Breast epithelium (tissue), 4 donors: ENCODE measurements at regions not wholly inside any gene's neighbourhood (a gene's known extent, or its start where the extent isn't known, plus 50 kb on each side); places are given as distances from the start of the nearest gene placed in this dataset.
A peak's percentile ranks its signal among the peaks of the same experiment; 100 is the strongest.

ENCODE experiments used
- DNase-seq, 2 donors: peaks; one replicate each; pipeline ENCODE4 v3.0.0-alpha.2; 2019; ENCODE audit warnings: low spot score in 2 of 2
- H3K27ac ChIP-seq, 2 donors: fragments of 200-600 bp; sonication (generic) in 1 of 2; one replicate each; pipeline ENCODE4 v1.5.1; 2016 to 2019; ENCODE audit warnings: mild to moderate bottlenecking in 1 of 2
- H3K27me3 ChIP-seq, 2 donors: fragments of 200-600 bp; sonication (generic) in 1 of 2; one replicate each; pipeline versions ENCODE4 v1.5.1 to v1.6.0; 2017 to 2019; ENCODE audit warnings: control low read depth in 1 of 2, mild to moderate bottlenecking in 1 of 2
- H3K36me3 ChIP-seq: fragments of 200-600 bp; one replicate; pipeline ENCODE4 v1.5.1; 2019
- H3K4me1 ChIP-seq, 2 donors: fragments of 200-600 bp; sonication (generic); one replicate each; pipeline ENCODE4 v1.5.1; 2016 to 2019; ENCODE audit warnings: control low read depth in 1 of 2
- H3K4me3 ChIP-seq, 3 donors: fragments of 200-600 bp; sonication (generic); 1 replicate in 2 of 3; 2 replicates in 1 of 3; pipeline ENCODE4 v1.5.1; 2016 to 2019; ENCODE audit warnings: mild to moderate bottlenecking in 3 of 3, moderate library complexity in 2 of 3
- H3K9me3 ChIP-seq, 2 donors: fragments of 200-600 bp; sonication (generic) in 1 of 2; one replicate each; pipeline ENCODE4 v1.5.1; 2016 to 2019; ENCODE audit warnings: control low read depth in 1 of 2
- POLR2A ChIP-seq: fragments of 450-650 bp; IDR thresholded peaks from one replicate; pipeline ENCODE4 v1.6.1; 2016; ENCODE audit warnings: antibody characterized with exemption, mild to moderate bottlenecking, moderate library complexity
- POLR2AphosphoS5 ChIP-seq, 3 donors: sonication (generic); formaldehyde crosslinking; IDR thresholded peaks; one replicate each; pipeline ENCODE4 v1.6.1; 2017; ENCODE audit warnings: antibody characterized with exemption in 3 of 3
- intact Hi-C: fragments of 100-400 bp; cut with DNase I; formaldehyde crosslinking; loops from one replicate; pipeline ENCODE4 v1.15.1; 2023; ENCODE audit warnings: low total_unique reads
- TF ChIP-seq, protein P1 (sequence below), 3 donors: fragments of 450-650 bp; IDR thresholded peaks; one replicate each; pipeline ENCODE4 v1.5.1; 2016 to 2017; ENCODE audit warnings: antibody characterized with exemption in 3 of 3, mild to moderate bottlenecking in 3 of 3, moderate library complexity in 3 of 3

DNA sequence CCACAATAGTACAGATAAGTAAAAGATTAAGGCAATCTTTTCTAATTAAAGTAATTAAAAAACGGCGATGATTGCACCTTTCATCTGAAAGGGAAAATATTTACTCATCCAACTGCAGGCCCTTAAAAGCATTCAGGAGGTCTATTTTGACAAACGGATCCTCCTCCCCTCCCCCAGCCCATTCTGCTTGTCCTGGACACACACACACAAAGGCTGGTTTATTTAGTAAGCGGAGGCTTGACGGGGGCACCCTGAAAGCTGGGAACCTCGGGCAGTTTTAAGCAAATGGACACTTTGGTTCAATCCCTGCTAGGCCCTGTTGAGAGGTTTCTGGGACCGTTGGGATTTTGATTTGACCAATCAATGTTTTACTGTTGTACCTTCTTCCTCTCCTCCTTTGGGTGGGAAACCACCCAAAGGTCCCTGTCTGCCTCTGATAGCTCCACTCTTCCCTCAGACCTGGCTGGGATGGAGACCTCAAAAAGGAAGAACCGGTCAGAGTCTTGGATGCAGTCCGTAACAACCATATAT lies 135.8 kb upstream of the HAAO start:
- TF ChIP-seq, protein P1, sequence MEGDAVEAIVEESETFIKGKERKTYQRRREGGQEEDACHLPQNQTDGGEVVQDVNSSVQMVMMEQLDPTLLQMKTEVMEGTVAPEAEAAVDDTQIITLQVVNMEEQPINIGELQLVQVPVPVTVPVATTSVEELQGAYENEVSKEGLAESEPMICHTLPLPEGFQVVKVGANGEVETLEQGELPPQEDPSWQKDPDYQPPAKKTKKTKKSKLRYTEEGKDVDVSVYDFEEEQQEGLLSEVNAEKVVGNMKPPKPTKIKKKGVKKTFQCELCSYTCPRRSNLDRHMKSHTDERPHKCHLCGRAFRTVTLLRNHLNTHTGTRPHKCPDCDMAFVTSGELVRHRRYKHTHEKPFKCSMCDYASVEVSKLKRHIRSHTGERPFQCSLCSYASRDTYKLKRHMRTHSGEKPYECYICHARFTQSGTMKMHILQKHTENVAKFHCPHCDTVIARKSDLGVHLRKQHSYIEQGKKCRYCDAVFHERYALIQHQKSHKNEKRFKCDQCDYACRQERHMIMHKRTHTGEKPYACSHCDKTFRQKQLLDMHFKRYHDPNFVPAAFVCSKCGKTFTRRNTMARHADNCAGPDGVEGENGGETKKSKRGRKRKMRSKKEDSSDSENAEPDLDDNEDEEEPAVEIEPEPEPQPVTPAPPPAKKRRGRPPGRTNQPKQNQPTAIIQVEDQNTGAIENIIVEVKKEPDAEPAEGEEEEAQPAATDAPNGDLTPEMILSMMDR (IDR thresholded peaks at IDR 0.05), result no peak
- TF ChIP-seq POLR2A, result no peak
- TF ChIP-seq POLR2AphosphoS5 (IDR thresholded peaks at IDR 0.05), result no peak
- intact Hi-C loops, result loop anchor here (10.0 kb wide), 1 partner anchor 53 kb away; no protein-coding TSS in a partner anchor
- H3K27ac ChIP-seq, result peak overlapping the region; percentile 91 to 96
- no peaks in the 10 kb centered on the region for H3K27me3 ChIP-seq
- H3K4me3 ChIP-seq, result no peak overlapping the region
- DNase-seq, result no peak
- H3K36me3 ChIP-seq, result no peaks in the 10 kb centered on the region
- H3K4me1 ChIP-seq, result peaks cover 54 to 82% of the 10 kb centered on the region in 2 donors
- H3K9me3 ChIP-seq, result no peaks in the 10 kb centered on the region

DNA sequence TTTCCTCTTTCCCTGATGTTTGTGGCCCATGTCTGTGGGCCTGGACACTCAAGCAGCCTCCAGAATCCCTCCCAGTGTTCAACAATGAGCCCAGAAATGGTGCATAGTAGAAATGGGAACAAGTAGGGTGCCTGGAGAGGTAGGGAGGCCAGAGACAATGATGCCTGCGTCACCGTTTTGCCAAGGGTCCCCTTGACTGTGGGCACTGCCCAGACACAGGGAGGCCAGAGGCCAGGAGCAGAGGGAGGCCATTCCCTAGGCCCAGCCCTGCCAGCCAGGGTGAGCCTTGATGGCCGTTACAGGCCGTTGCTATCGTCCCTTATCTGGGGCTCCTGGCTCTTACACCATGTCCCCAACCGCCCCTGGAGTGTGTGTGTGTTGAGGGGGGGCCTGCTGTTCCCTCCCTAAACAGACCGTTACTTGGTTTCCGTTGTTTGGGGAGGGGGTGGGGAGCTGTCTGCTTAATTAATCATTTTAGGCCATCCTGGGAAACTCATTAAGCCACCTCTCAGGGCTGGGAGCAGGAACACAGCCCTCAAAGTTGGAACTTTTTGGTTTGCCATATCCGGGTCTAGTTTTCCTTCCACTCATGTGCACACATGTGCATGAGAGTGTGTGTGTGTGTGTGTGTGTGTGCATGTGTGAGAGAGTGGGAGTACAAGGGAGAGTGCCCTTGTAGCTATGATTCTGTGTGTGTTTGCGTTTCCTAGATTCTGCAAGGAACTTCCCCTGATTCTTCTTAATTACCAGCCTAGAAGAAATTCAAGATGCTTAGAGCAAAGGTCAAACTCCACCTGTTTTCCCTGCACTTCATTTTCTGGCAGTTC lies 135.2 kb upstream of the HAAO start:
- no peaks in the 10 kb centered on the region for H3K27me3 ChIP-seq
- no peaks in the 10 kb centered on the region for H3K9me3 ChIP-seq
- no peak for TF ChIP-seq POLR2AphosphoS5 (IDR thresholded peaks at IDR 0.05)
- TF ChIP-seq, protein P1 (IDR thresholded peaks at IDR 0.05), result no peak
- TF ChIP-seq POLR2A, result no peak
- peaks cover 59 to 86% of the 10 kb centered on the region in 2 donors for H3K4me1 ChIP-seq
- no peak for DNase-seq
- H3K4me3 ChIP-seq, result no peak overlapping the region
- H3K27ac ChIP-seq, result peak overlapping the region; percentile 91 to 96
- intact Hi-C loops, result loop anchor here (10.0 kb wide), 1 partner anchor 53 kb away; no protein-coding TSS in a partner anchor
- H3K36me3 ChIP-seq, result no peaks in the 10 kb centered on the region

DNA sequence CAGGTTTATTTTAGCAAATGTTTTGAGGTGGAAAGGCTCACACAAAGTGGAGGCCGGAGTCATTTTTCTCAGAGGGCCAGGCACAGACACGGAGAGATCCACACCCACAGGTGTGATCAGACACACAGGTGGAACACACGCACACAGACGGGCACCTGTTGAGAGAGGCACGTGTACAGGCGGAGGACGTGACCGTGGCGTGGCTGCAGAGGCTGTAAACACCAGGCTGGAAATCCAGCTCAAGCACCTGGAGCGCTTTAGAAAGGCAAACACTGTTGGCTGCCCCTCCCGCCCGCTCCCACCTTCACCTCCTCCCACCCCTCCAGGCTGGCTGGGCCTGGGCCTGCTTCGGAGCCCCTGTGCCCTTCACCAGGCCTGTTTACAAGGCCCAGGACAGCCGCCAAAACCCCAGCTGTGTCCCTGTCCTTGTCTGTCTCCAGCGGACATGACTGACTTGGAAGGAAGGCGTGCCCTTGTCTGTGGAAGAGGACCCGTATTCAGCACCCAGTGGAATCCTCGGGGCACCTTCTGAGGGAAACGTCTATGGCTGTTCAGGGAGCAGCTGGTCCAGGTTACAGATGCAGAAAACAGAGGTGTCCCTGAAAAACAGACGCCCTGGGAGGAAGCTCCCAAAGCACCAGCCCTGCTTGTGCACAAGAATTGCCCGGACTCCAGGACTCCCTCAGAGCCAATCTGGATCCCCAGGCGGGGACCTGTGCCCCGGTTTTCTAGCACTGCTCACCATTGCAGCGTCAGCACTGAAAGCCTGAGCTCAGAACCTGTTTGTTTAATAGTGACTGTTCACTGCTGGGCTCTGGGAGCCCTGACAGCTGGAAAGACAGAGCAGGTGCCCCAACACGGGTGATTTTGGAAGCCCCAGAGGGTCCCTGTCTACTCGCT lies 134.3 kb upstream of the HAAO start:
- H3K36me3 ChIP-seq, result no peaks in the 10 kb centered on the region
- no peak overlapping the region for H3K4me3 ChIP-seq
- H3K27me3 ChIP-seq, result no peaks in the 10 kb centered on the region
- intact Hi-C loops, result loop anchor here (10.0 kb wide), 1 partner anchor 52 kb away; no protein-coding TSS in a partner anchor
- DNase-seq, result peak in 1 of 2 donors; percentile 56
- peaks cover 60 to 86% of the 10 kb centered on the region in 2 donors for H3K4me1 ChIP-seq
- peak overlapping the region; percentile 91 to 96 for H3K27ac ChIP-seq
- no peaks in the 10 kb centered on the region for H3K9me3 ChIP-seq
- TF ChIP-seq, protein P1 (IDR thresholded peaks at IDR 0.05), result no peak
- no peak for TF ChIP-seq POLR2AphosphoS5 (IDR thresholded peaks at IDR 0.05)
- TF ChIP-seq POLR2A, result no peak

GRCh38 chr2:42925742-42926433 lies 133.5 kb upstream of the HAAO start:
- peaks cover 52 to 80% of the 10 kb centered on the region in 2 donors for H3K4me1 ChIP-seq
- no peaks in the 10 kb centered on the region for H3K9me3 ChIP-seq
- no peaks in the 10 kb centered on the region for H3K27me3 ChIP-seq
- intact Hi-C loops, result loop anchor here (1.0 to 10.0 kb wide), 2 partner anchors 40 to 51 kb away; no protein-coding TSS in a partner anchor
- H3K27ac ChIP-seq, result peak overlapping the region; percentile 91 to 96
- no peak overlapping the region for H3K4me3 ChIP-seq
- H3K36me3 ChIP-seq, result no peaks in the 10 kb centered on the region
- no peak for TF ChIP-seq POLR2A
- TF ChIP-seq POLR2AphosphoS5 (IDR thresholded peaks at IDR 0.05), result peak in 1 of 3 donors; percentile 73
- peak in 1 of 2 donors; percentile 89 for DNase-seq
